Frontal cortex (tissue), 3 donors: ENCODE measurements at regions not wholly inside any gene's neighbourhood (a gene's known extent, or its start where the extent isn't known, plus 50 kb on each side); places are given as distances from the start of the nearest gene placed in this dataset.

Source experiments
- DNase-seq, 2 donors: peaks; one replicate each; pipeline ENCODE4 v3.0.0; 2012; ENCODE audit warnings: low spot score in 2 of 2
- FAIRE-seq: peaks from 2 replicates; lab custom pipeline; 2012; peaks lifted over from hg19 to GRCh38; lab: Jason Lieb, UNC
- donor health status: control.
- donor health status: control.
- donor health status: control.

- no peak for FAIRE-seq
- DNase-seq = no peak
Observed at GRCh38 chr3:153061938-153062528, 100.0 kb upstream of the RAP2B start.

- DNase-seq = no peak
- no peak for FAIRE-seq
Observed at GRCh38 chr3:153063337-153063736, 98.7 kb upstream of the RAP2B start.

GRCh38 chr3:153066983-153067382 is 95.0 kb upstream of the RAP2B start:
- FAIRE-seq (no peak), DNase-seq (no peak)

- DNase-seq (no peak), FAIRE-seq (no peak)
Observed at GRCh38 chr3:153069598-153070510, 92.2 kb upstream of the RAP2B start.

GRCh38 chr3:153070511-153070868 is 91.5 kb upstream of the RAP2B start:
- FAIRE-seq (no peak), DNase-seq (no peak)

GRCh38 chr3:153072382-153072781 is 89.6 kb upstream of the RAP2B start:
- FAIRE-seq (no peak), DNase-seq (no peak)

DNA sequence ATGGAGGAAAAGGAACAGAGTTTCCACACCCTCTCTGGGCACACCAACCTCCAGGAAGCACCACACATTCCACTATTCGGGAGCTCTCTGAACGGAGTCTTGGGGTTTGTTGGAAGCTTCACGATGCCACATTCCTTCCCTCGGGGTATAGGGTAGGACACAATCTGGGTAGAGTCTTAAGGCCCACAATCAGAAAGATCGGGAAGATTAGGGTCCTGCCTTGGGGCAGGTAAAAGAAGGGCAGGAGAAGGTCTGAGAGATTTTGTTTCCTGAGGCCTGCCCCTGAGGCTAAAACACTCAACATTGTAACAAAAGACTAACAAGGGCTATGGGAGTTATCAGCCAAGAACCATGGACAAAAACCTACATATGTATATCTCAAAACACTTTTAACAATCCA is 89.2 kb upstream of the RAP2B start:
- FAIRE-seq (no peak), DNase-seq (no peak)

GRCh38 chr3:153073636-153074035 is 88.4 kb upstream of the RAP2B start:
- FAIRE-seq = no peak
- no peak for DNase-seq

DNA sequence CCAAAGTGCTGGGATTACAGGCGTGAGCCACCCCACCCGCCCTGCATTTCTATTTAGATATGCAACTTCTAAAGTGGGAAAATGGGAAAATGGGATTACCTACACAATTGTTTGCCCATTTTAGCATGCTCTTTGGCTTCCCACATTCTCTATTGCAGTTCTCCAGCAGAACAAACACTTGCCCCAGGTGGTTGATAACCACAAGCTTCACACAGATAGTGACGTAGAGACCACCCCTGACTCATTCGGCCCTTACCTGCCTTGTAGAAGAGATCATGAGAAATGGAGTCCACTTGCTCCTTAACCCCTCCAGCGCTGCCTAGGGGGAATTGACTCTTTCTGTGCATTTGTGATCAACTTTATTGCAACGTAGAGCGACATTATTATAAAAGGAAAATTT is 83.2 kb upstream of the RAP2B start:
- DNase-seq (no peak), FAIRE-seq (no peak)

GRCh38 chr3:153079386-153079785 is 82.6 kb upstream of the RAP2B start:
- DNase-seq (no peak), FAIRE-seq (no peak)

- DNase-seq (no peak), FAIRE-seq (no peak)
Observed at GRCh38 chr3:153080778-153081240, 81.2 kb upstream of the RAP2B start.

GRCh38 chr3:153084431-153084830 is 77.6 kb upstream of the RAP2B start:
- DNase-seq (no peak), FAIRE-seq (no peak)

DNA sequence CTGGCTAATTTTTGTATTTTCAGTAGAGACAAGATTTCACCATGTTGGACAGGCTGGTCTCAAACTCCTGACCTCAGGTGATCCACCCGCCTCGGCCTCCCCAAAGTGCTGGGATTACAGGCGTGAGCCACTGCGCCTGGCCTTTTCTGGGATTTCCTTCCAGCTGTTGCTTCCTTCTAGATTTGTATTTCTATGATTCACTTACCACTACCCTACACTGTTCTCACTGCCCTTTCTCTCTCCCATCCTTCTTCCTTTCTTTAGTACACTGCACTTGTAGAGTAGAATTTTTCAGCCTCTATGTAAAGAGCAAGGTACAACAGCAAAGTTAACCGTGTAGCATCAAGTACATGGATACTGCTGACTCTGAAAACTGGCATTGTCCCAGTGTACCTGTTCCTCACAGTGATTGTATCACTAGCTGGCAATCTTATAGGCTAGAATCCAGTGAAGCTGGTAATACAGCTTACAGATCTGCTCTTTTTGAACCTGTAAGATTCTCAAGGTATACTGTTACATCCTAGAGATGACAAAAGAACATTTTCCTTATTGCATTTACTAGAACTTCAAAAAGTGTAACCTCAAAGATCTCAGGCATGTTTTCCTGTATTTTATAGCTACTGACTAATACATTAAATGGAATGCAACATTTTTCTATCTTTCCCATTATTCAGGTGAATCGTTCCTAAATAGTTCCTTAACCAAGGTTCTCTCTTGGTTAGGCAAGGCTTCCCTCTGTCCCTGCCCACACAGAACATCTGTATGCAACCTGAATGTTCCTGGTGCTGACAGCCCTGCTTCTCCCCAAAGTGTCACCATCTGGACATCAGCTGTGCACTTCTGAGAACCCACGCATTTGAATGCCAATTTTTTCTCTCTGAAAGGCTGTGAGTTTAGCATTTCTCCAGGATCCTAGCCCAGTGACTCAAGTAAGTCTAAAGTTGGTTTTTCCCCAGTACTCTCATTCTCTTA is 74.1 kb upstream of the RAP2B start:
- DNase-seq = no peak
- FAIRE-seq = no peak

DNA sequence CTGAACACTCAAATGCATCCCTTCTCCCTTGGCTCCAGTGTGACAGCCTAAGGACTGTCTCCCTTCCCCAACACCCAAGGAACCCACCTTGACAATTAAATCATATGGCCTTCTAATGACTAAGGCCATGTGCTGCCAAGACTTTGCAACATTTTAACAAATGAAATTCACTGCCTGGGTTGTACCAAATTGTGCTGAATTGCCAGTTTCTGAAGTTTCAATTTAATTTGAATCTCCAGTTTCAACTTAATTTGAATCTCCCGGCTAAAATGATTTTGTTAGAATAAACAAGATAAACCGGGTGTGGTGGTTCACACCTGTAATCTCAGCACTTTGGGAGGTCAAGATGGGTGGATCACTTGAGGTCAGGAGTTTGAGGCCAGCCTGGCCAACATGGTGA is 72.4 kb upstream of the RAP2B start:
- FAIRE-seq (no peak), DNase-seq (no peak)

GRCh38 chr3:153090973-153091372 is 71.1 kb upstream of the RAP2B start:
- DNase-seq (no peak), FAIRE-seq (no peak)

DNA sequence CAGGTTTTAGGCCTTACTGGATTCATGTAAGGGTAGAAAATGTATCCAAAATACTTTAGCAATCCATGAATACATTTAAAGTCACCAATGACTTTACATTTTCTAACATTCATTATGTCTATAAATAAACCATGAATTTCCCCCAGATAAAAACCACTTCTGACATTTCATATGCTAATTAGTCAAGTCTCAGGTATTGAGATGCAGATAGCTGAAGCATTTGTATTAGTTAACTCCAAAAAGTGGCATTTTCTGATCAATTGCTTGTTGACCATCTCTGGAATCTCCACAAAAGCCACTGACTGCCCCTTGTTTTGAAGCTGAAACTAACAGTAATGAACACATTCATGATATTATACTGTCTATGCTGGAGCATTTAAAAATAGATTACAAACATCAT is 68.4 kb upstream of the RAP2B start:
- FAIRE-seq = no peak

DNA sequence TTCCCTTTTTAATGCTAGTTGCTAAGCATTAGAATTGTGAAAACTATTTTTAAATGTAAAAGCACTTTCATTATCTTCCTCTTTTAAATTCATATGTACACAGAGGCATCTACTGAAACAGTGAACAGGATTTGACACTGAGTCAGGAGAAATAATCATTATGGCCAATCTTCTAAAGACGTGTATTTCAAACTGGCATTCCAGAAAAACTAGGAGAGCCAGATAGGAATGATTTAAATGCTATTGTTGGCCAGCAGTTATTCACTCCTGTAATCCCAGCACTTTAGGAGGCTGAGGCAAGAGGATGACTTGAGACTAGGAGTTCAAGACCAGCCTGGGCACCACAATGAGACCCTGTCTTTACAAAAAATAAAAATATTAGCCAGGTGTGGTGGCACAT is 67.6 kb upstream of the RAP2B start:
- FAIRE-seq (no peak), DNase-seq (no peak)

More for the DNA sequence above, 68.4 kb upstream of the RAP2B start:
- no peak for DNase-seq

DNA sequence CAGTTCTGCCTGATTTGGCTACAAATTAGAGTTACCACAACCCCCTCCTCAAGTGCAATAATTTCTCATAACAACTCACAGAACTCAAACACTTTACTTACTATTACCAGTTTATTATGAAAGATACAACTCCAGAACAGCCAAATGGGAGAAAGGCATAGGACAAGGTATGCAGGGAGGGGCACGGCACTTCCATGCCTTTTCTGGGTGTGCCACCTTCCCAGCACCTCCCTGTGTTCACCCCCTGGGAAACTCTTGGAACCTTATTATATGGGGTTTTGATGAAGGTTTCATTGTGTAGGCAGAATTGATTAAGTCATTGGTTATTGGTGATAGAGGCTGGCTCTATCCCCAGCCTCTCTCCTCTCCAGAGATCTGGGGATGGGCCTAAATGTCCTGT is 66.6 kb upstream of the RAP2B start:
- FAIRE-seq = no peak
- DNase-seq = no peak

GRCh38 chr3:153096731-153097131 is 65.3 kb upstream of the RAP2B start:
- FAIRE-seq = no peak
- no peak for DNase-seq

- FAIRE-seq = no peak
- DNase-seq = no peak
Observed at GRCh38 chr3:153097213-153097612, 64.8 kb upstream of the RAP2B start.
